HEK293 (cell line): ENCODE measurements at regions not wholly inside any gene's neighbourhood (a gene's known extent, or its start where the extent isn't known, plus 50 kb on each side); places are given as distances from the start of the nearest gene placed in this dataset.
"Not testable (repeated sequence)": the region's sequence is repeated elsewhere in the genome, so short reads cannot be mapped to it uniquely, and the experiment has no call there.

Source experiments
- CTCF ChIA-PET: fragments of 350-600 bp; formaldehyde crosslinking; extraction: SDS; loops from one replicate; lab custom pipeline; 2021; ENCODE audit warnings: antibody characterized with exemption; lab: Yijun Ruan, JAX
- POLR2A ChIA-PET: fragments of 300-600 bp; formaldehyde crosslinking; extraction: SDS; loops from one replicate; lab custom pipeline; 2020; ENCODE audit warnings: antibody characterized with exemption, inconsistent platforms; lab: Yijun Ruan, JAX
- H3K27ac ChIP-seq: fragments of 200-500 bp; sonication (Bioruptor generic); 2 replicates; pipeline ENCODE4 v1.5.1; 2014; ENCODE audit warnings: low read depth, low read length, control low read depth, inconsistent platforms; ENCODE audit errors: extremely low read depth
- H3K36me3 ChIP-seq, 2 experiments: fragments of 200-500 bp in 1 of 2; sonication (Bioruptor generic) in 1 of 2; 1 replicate in 1 of 2; 2 replicates in 1 of 2; pipeline ENCODE4 v1.5.1; 2014 to 2017; ENCODE audit warnings: inconsistent platforms in 2 of 2, low read length in 2 of 2; ENCODE audit not compliant: control insufficient read depth in 2 of 2, insufficient read depth in 1 of 2
- H3K4me1 ChIP-seq: fragments of 200-500 bp; sonication (Bioruptor generic); 2 replicates; pipeline ENCODE4 v1.5.1; 2014; ENCODE audit warnings: mild to moderate bottlenecking, low read length, inconsistent platforms; ENCODE audit not compliant: control insufficient read depth, insufficient read depth
- H3K4me3 ChIP-seq: 2 replicates; pipeline ENCODE4 v1.5.1; 2011; ENCODE audit warnings: low read depth, mild to moderate bottlenecking, control low read depth, low read length, moderate library complexity
- H3K9me3 ChIP-seq: fragments of 200-500 bp; sonication (Bioruptor generic); 2 replicates; pipeline ENCODE4 v1.5.1; 2014; ENCODE audit warnings: low read depth, low read length, inconsistent platforms; ENCODE audit not compliant: control insufficient read depth, insufficient read depth
- KLF8 ChIP-seq: fragments of 450-650 bp; formaldehyde crosslinking; IDR thresholded peaks from 2 replicates; pipeline ENCODE4 v1.5.1; 2016; ENCODE audit warnings: missing biosample characterization, missing genetic modification characterization
- MZF1 ChIP-seq: fragments of 450-650 bp; formaldehyde crosslinking; IDR thresholded peaks from 2 replicates; pipeline ENCODE4 v1.5.1; 2017; ENCODE audit warnings: missing biosample characterization, missing genetic modification characterization, borderline replicate concordance
- SP3 ChIP-seq: fragments of 450-650 bp; formaldehyde crosslinking; IDR thresholded peaks from 2 replicates; pipeline ENCODE4 v1.5.1; 2016; ENCODE audit warnings: missing biosample characterization, missing genetic modification characterization
- SP7 ChIP-seq: fragments of 450-650 bp; formaldehyde crosslinking; IDR thresholded peaks from 2 replicates; pipeline ENCODE4 v1.5.1; 2016; ENCODE audit warnings: missing biosample characterization, missing genetic modification characterization
- YY1 ChIP-seq: fragments of 450-650 bp; formaldehyde crosslinking; IDR thresholded peaks from 2 replicates; pipeline ENCODE4 v1.5.1; 2018; ENCODE audit warnings: missing biosample characterization, missing genetic modification characterization
- ZBTB10 ChIP-seq: fragments of 450-650 bp; formaldehyde crosslinking; IDR thresholded peaks from 2 replicates; pipeline ENCODE4 v1.5.1; 2016; ENCODE audit warnings: missing biosample characterization, missing genetic modification characterization
- ZFP41 ChIP-seq: fragments of 450-650 bp; formaldehyde crosslinking; IDR thresholded peaks from 2 replicates; pipeline ENCODE4 v1.5.1; 2016; ENCODE audit warnings: missing biosample characterization, missing genetic modification characterization, borderline replicate concordance
- ZNF10 ChIP-seq: fragments of 450-650 bp; formaldehyde crosslinking; IDR thresholded peaks from 2 replicates; pipeline ENCODE4 v1.5.1; 2017; ENCODE audit warnings: missing biosample characterization, missing genetic modification characterization
- ZNF132 ChIP-seq: fragments of 450-650 bp; formaldehyde crosslinking; IDR thresholded peaks from 2 replicates; pipeline ENCODE4 v1.5.1; 2017; ENCODE audit warnings: missing biosample characterization, missing genetic modification characterization, borderline replicate concordance
- ZNF175 ChIP-seq: fragments of 450-650 bp; formaldehyde crosslinking; IDR thresholded peaks from 2 replicates; pipeline ENCODE4 v1.5.1; 2016; ENCODE audit warnings: missing biosample characterization, missing genetic modification characterization
- ZNF211 ChIP-seq: fragments of 450-650 bp; formaldehyde crosslinking; IDR thresholded peaks from 2 replicates; pipeline ENCODE4 v1.5.1; 2016; ENCODE audit warnings: low read depth, missing biosample characterization, missing genetic modification characterization
- ZNF26 ChIP-seq: fragments of 450-650 bp; formaldehyde crosslinking; IDR thresholded peaks from 2 replicates; pipeline ENCODE4 v1.5.1; 2016; ENCODE audit warnings: missing biosample characterization, missing genetic modification characterization
- ZNF354C ChIP-seq: fragments of 450-650 bp; formaldehyde crosslinking; IDR thresholded peaks from 2 replicates; pipeline ENCODE4 v1.5.1; 2016; ENCODE audit warnings: missing biosample characterization, missing genetic modification characterization, low read depth, borderline replicate concordance
- ZNF362 ChIP-seq: fragments of 450-650 bp; formaldehyde crosslinking; IDR thresholded peaks from 2 replicates; pipeline ENCODE4 v1.5.1; 2016; ENCODE audit warnings: missing biosample characterization, missing genetic modification characterization
- ZNF48 ChIP-seq: fragments of 450-650 bp; formaldehyde crosslinking; IDR thresholded peaks from 2 replicates; pipeline ENCODE4 v1.5.1; 2016; ENCODE audit warnings: missing biosample characterization, missing genetic modification characterization
- ZNF510 ChIP-seq: fragments of 450-650 bp; formaldehyde crosslinking; IDR thresholded peaks from 2 replicates; pipeline ENCODE4 v1.5.1; 2018; ENCODE audit warnings: mild to moderate bottlenecking, missing genetic modification characterization, missing biosample characterization; ENCODE audit not compliant: insufficient replicate concordance
- ZNF555 ChIP-seq: fragments of 450-650 bp; formaldehyde crosslinking; conservative IDR thresholded peaks from 2 replicates; pipeline ENCODE4 v1.5.1; 2017; ENCODE audit warnings: missing biosample characterization, mild to moderate bottlenecking, missing genetic modification characterization, inconsistent platforms
- ZNF830 ChIP-seq: fragments of 450-650 bp; IDR thresholded peaks from 2 replicates; pipeline ENCODE4 v1.5.0; 2018; ENCODE audit warnings: missing biosample characterization, missing genetic modification characterization, low read depth, mild to moderate bottlenecking, moderate library complexity
- TF ChIP-seq, protein P1 (sequence below): fragments of 450-650 bp; formaldehyde crosslinking; IDR thresholded peaks from 2 replicates; pipeline ENCODE4 v1.5.1; 2017; ENCODE audit warnings: missing biosample characterization, missing genetic modification characterization
- TF ChIP-seq, protein P2 (sequence below): fragments of 450-650 bp; IDR thresholded peaks from 2 replicates; pipeline ENCODE4 v1.5.1; 2018; ENCODE audit warnings: missing biosample characterization, mild to moderate bottlenecking, missing genetic modification characterization

DNA sequence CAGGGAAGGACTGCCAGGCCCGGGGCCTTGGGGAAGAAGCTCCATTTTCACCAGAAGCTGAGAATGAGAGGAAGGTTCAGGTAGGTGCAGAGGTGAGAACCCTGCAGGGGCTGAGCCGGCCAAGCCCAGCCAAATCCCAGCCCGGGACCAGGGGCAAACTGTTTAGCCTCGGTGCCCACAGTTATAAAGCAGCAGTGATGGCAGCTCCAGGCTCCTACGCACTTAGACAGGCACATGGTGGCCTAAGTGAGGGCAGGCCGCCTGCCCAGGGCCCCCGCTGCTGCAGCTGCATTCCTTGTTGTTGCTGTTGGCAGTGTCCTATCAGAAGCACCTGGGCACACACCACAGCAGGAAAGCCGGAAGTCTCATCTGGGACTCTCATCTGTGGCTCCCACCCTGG is 159.9 kb upstream of the FOXD4L5 start:
- Histone ChIP-seq H3K36me3 (no peaks in the 10 kb centered on the region), H3K9me3 (no peaks in the 10 kb centered on the region), H3K27ac (no peak overlapping the region), H3K4me3 (no peak overlapping the region), H3K4me1 (no peaks in the 10 kb centered on the region)
- CTCF ChIA-PET = no interaction called here
- POLR2A ChIA-PET = no interaction called here
- no peak for TF ChIP-seq ZNF830 (tag by site-specific recombination)
- no peak for TF ChIP-seq ZNF555
- no peak for TF ChIP-seq ZBTB10 (tag by site-specific recombination)
- TF ChIP-seq KLF8 (tag by site-specific recombination) = no peak
- TF ChIP-seq SP7 (tag by site-specific recombination) = no peak
- TF ChIP-seq ZNF26 (tag by site-specific recombination) = no peak
- TF ChIP-seq ZNF510 (tag by site-specific recombination) = no peak
- TF ChIP-seq ZNF362 (tag by site-specific recombination) = no peak
- TF ChIP-seq SP3 (tag by site-specific recombination) = no peak
- TF ChIP-seq ZNF354C (tag by site-specific recombination) = no peak
- TF ChIP-seq YY1 (tag by site-specific recombination) = no peak

GRCh38 chr9:65442116-65442515 is 157.1 kb upstream of the FOXD4L5 start:
- CTCF ChIA-PET, H3K9me3 ChIP-seq, H3K4me1 ChIP-seq, H3K4me3 ChIP-seq, POLR2A ChIA-PET, H3K36me3 ChIP-seq, H3K27ac ChIP-seq: not testable (repeated sequence)

DNA sequence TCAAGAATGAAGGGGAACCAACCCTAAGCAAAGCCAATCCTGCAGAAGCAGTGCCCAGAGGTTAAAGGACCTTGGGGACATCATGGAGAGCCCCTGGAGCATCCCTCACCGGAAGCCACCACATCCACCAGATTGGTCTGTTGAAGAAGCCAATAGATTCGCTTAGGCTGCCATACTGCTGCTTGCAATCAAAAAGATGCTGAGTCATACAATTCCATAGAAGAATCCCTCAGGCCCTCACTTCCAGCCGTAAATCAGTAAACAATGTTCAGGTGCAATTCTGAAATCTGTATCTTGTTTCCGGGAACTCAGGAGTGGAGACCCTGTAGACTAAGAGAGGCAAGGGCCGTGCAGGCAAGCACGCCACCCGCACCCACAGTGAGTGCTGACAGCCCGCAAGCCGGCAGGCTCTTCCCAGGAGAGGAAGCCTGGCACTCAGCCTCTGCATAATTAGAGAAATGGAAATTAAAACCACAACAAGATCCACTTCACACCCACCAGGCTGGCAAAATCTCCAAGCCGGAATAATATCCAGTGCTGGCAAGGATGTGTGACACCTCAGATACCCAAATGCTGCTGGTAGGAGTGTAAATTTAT is 156.4 kb upstream of the FOXD4L5 start:
- H3K27ac ChIP-seq, POLR2A ChIA-PET, H3K9me3 ChIP-seq, H3K4me3 ChIP-seq, H3K4me1 ChIP-seq, H3K36me3 ChIP-seq, CTCF ChIA-PET: not testable (repeated sequence)

GRCh38 chr9:65437724-65438123 is 152.7 kb upstream of the FOXD4L5 start:
- TF ChIP-seq ZNF211 (no peak), ZNF48 (tag by site-specific recombination) (0 out of 2 replicates have a peak, but pooled peaks have one; percentile 26), ZNF132 (no peak), ZNF10 (tag by site-specific recombination) (no peak), ZNF175 (tag by site-specific recombination) (no peak), ZFP41 (tag by site-specific recombination) (no peak), MZF1 (tag by site-specific recombination) (no peak)
- TF ChIP-seq, protein P1, sequence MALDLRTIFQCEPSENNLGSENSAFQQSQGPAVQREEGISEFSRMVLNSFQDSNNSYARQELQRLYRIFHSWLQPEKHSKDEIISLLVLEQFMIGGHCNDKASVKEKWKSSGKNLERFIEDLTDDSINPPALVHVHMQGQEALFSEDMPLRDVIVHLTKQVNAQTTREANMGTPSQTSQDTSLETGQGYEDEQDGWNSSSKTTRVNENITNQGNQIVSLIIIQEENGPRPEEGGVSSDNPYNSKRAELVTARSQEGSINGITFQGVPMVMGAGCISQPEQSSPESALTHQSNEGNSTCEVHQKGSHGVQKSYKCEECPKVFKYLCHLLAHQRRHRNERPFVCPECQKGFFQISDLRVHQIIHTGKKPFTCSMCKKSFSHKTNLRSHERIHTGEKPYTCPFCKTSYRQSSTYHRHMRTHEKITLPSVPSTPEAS (tag by site-specific recombination) = 0 out of 2 replicates have a peak, but pooled peaks have one; percentile 18
- TF ChIP-seq, protein P2, sequence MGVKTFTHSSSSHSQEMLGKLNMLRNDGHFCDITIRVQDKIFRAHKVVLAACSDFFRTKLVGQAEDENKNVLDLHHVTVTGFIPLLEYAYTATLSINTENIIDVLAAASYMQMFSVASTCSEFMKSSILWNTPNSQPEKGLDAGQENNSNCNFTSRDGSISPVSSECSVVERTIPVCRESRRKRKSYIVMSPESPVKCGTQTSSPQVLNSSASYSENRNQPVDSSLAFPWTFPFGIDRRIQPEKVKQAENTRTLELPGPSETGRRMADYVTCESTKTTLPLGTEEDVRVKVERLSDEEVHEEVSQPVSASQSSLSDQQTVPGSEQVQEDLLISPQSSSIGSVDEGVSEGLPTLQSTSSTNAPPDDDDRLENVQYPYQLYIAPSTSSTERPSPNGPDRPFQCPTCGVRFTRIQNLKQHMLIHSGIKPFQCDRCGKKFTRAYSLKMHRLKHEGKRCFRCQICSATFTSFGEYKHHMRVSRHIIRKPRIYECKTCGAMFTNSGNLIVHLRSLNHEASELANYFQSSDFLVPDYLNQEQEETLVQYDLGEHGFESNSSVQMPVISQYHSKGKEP (tag by site-specific recombination) = no peak
- TF ChIP-seq, all 188 proteins: peak for 2
- CTCF ChIA-PET = no interaction called here
- POLR2A ChIA-PET = no interaction called here
- H3K4me3 ChIP-seq = no peak overlapping the region
- H3K4me1 ChIP-seq = no peaks in the 10 kb centered on the region
- no peaks in the 10 kb centered on the region for H3K36me3 ChIP-seq
- no peak overlapping the region for H3K27ac ChIP-seq
- no peaks in the 10 kb centered on the region for H3K9me3 ChIP-seq
